COR-L47 (cell line): ENCODE measurements at regions not wholly inside any gene's neighbourhood (a gene's known extent, or its start where the extent isn't known, plus 50 kb on each side); places are given as distances from the start of the nearest gene placed in this dataset.
"Not testable (repeated sequence)": the region's sequence is repeated elsewhere in the genome, so short reads cannot be mapped to it uniquely, and the experiment has no call there.

ENCODE experiments used
- DNase-seq: peaks from one replicate; lab custom pipeline; 2025; lab: John Stamatoyannopoulos, UW

GRCh38 chr9:107789001-107789700 is 299.6 kb upstream of the KLF4 start:
- no peak for DNase-seq

- DNase-seq = no peak
These were observed 297.0 kb upstream of the KLF4 start for GRCh38 chr9:107786561-107786960.

- DNase-seq = no peak
These were observed 294.8 kb upstream of the KLF4 start for GRCh38 chr9:107784235-107784958.

GRCh38 chr9:107782789-107783188 is 293.2 kb upstream of the KLF4 start:
- DNase-seq = no peak

GRCh38 chr9:107782381-107782780 is 292.8 kb upstream of the KLF4 start:
- DNase-seq = no peak

GRCh38 chr9:107780960-107781359 is 291.4 kb upstream of the KLF4 start:
- no peak for DNase-seq

- DNase-seq = no peak
These were observed 290.2 kb upstream of the KLF4 start for GRCh38 chr9:107779731-107780130.

- DNase-seq = no peak
These were observed 289.1 kb upstream of the KLF4 start for GRCh38 chr9:107778661-107779060.

GRCh38 chr9:107774099-107774498 is 284.5 kb upstream of the KLF4 start:
- not testable (repeated sequence) for DNase-seq

GRCh38 chr9:107772988-107773387 is 283.4 kb upstream of the KLF4 start:
- no peak for DNase-seq

- no peak for DNase-seq
These were observed 281.1 kb upstream of the KLF4 start for GRCh38 chr9:107770716-107771115.

GRCh38 chr9:107768224-107768623 is 278.7 kb upstream of the KLF4 start:
- DNase-seq = no peak

GRCh38 chr9:107767711-107768110 is 278.1 kb upstream of the KLF4 start:
- DNase-seq = no peak

- not testable (repeated sequence) for DNase-seq
These were observed 273.9 kb upstream of the KLF4 start for GRCh38 chr9:107763469-107763868.

- no peak for DNase-seq
These were observed 271.7 kb upstream of the KLF4 start for GRCh38 chr9:107761307-107761706.

- no peak for DNase-seq
These were observed 271.1 kb upstream of the KLF4 start for GRCh38 chr9:107760469-107761242.

- no peak for DNase-seq
These were observed 270.2 kb upstream of the KLF4 start for GRCh38 chr9:107759823-107760166.

GRCh38 chr9:107759009-107759822 is 269.6 kb upstream of the KLF4 start:
- no peak for DNase-seq

GRCh38 chr9:107756091-107756490 is 266.5 kb upstream of the KLF4 start:
- no peak for DNase-seq

- DNase-seq = no peak
These were observed 265.7 kb upstream of the KLF4 start for GRCh38 chr9:107755246-107755645.

- DNase-seq = no peak
These were observed 262.1 kb upstream of the KLF4 start for GRCh38 chr9:107751567-107752210.
